GM21526 (cell line): ENCODE measurements at regions not wholly inside any gene's neighbourhood (a gene's known extent, or its start where the extent isn't known, plus 50 kb on each side); places are given as distances from the start of the nearest gene placed in this dataset.

ENCODE experiments used
- ATAC-seq: cut with Tn5 transposase; IDR thresholded peaks from one replicate; pipeline ENCODE4 v1.9.1; 2021; ENCODE audit warnings: moderate library complexity; ENCODE audit not compliant: unreplicated experiment, low FRiP score

DNA sequence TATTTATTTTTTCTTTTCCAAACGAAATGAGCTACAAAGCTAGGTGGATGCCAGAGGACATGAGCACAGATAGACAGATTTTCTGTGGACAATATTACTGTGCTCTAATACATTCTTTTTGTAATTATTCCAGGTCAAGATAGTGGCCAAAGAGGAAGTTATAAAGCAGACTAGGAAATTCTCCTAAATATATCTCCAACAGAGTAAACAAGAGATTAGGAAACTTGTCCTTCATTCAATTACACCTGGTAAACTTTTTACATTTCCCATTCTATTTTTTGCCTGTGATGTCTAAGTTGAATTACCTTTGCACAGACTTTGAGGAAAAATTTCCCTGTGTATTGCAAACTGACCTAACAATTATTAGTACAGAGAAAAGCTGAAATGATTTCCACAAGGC lies 905.5 kb upstream of the PCDH20 start:
- ATAC-seq = no peak

DNA sequence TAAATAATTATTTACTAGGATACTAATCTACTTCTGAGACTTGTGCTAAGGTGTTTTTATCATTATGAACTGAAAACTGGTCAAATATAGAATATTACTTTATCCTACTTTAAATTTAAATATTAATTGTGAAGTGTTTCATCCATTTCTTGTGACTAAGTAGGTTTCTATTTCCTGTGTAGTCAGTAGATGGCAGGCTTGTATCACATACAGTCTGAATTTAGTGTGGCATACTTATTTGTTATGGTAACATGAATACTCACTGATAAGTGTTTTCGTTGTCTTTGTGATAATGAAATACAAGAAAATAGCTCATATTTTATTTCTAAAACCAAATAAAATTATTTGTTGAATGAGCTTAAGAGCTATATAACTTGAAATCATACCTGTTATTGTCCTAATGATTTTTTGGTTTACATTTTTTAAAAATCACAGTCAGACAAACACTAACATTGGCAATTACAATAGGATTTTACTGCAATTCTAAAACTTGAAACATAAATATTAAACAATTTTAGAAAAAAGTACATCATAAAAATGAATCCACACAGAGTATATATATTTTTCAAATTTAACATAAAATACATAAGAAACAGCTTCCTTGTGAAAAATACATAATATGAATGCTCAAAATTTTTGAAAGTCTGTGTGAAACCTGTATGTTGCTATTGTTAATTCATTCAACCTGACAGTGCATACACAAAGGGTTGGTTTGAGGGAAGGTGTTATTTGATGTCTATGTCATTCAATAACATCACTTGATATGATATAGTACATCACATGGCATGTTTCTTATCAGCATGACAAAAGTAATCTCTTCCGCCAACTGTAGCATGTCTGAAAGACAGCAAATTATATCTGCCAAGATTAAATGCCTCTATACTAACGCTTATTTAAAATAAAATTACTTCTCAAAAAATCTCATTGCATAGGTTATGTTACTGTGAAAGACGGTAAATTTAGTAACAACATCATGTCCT lies 904.8 kb upstream of the PCDH20 start:
- ATAC-seq = no peak

DNA sequence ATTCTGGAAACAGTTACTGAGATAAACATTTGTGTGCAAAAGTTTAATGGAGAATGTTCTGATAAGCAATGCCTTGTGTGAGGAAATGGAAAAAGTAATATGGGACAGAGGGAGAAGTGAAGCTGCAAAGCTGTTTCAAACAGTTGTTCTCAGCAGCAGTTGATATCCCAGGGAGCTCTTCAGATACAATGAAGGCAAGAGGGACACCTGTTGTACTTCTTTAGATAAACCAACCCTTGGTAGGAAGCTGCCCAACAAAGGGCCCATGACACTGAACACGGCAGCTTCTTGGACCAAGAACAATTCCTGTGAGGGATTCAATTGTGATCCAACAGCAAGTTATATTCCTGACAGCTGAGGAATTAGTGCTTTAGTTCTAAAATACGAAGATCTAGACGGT lies 894.3 kb upstream of the PCDH20 start:
- ATAC-seq = no peak

DNA sequence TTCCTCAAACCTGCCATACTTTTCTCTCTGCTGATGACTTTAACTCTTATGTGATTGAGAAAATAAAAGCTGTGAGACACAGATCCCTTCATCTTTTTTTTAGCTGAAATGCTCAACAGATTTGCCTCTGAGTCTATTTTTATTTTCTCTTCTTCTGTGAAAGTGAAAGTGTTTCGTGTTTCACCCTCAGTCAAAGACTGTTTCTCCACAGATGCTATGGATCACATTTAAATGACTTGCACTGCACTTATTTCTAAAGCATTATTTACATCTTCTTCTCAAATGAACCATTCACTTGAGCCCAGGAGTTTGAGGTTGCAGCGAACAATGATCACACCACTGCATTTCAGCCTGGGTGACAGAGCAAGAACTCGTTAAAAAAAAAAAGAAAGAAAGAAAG lies 890.1 kb upstream of the PCDH20 start:
- peak; percentile 91 for ATAC-seq

DNA sequence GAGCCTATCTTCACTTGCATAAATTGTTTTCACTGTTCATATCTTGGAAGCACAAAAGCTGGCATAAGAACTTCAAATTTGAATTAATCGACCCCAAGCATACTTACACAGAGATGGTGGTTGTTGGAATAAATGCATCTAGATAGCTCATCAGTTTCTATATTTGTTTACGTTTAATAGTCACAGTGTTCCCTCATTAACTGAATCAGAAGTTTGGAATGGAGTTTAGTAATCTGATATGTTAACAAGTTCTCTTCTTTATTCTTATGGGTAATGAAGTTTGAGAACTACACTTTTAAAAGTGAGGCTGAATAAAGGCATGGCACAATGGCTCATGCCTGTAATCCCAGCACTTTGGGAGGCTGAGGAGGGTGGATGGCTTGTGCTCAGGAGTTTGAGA lies 886.7 kb upstream of the PCDH20 start:
- ATAC-seq = no peak

DNA sequence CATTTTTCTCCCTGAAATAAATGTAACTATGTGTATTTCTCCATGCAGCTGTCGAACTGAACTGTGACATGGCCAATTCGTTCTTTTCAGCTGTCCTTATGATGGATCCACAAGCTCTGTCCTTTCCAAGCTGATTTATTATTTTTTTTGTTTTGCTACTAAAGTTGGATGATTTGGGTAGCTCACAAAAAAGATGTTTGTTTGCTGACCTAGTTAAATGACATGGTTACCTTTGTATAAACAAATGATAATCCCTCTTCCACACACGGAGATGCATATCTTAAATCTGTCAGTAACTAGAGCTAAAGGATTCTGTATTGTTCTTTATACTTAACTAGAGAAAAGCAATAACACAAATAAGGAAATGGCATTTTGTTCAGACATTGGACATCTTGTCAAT lies 884.3 kb upstream of the PCDH20 start:
- ATAC-seq = no peak

DNA sequence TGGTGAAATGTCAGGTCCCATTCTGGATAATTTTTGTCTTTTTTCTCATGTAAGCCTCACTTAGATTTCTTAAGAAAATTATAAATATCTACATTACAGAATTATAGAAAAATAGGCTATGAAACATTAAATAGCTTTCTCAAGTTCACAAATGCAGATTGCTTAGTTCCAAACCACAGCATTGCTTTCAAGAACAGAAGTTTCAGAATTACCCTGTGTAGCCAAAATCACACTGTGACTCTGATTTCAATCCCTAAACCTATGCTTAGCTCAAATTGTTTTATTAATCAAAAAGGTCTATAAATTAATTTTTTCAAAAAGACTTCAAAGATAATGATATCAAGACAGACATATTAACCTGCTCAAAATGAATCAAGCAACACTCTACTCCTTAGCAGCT lies 881.2 kb upstream of the PCDH20 start:
- no peak for ATAC-seq

DNA sequence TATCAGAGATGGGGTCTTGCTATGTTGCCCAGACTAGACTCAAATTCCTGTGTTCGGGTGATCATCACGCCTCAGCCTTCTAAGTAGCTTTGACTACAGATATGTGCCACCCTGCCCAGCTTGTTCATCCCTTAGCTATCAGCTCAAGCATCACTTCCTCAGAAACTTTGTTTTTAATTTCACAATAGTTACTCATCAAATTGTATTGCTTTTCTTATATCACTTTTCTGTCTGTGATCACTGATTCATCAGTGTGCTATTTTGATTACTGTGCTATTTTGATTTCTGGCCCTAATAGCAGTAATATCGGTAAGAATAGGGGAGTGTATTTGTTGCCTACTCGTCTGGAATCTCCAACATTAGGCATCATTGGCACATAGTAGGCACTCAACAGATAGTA lies 878.6 kb upstream of the PCDH20 start:
- ATAC-seq = no peak

DNA sequence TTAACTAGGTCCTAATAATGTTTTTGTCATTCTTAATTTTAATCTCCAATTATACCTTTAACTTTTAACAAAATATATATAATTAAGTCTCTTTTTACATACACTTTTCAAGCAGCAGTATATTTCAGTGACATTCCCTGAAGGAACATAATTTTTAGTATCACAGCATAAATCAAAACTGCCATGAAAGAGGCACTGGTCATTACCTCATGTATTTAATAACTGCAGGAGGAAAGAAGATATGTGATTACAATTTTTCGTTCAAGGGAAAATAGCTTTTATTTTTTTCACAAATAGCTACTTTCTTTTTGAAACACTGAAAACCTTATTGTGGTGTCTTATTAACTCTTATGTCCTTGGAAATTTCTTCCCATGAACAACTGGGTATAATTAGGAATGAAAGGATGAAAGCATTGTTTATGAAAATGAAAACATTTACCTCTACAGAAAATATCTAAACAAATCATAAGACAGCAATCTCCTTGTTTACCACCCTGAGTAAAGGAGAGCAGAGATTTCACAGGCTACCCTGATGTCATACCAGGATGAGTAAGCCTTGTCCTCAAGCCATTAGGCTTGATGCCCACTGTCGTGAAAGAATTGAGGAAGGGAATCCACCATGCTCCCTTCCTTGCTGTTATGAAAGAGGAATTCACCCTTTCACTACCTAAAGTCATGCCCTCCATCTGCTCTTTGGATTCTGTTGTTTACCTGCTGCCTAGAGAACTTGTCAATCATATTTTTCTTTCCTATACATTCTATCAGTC lies 877.2 kb upstream of the PCDH20 start:
- no peak for ATAC-seq

DNA sequence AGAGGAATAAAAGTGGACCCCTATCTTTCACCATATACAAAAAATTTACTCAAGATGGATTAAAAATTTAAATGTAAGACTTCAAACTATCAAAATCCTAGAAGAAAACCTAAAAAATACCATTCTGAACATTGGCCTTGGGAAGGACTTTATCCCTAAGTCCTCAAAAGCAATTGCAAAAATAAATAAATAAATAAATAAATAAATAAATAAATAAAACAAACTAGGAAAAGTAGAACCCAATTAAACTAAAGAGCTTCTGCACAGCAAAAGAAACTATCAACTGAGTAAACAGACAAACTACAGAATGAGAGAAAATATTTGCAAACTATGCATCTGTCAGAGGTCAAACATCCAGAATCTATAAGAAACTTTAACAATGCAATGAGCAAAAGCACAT lies 874.9 kb upstream of the PCDH20 start:
- ATAC-seq = no peak

DNA sequence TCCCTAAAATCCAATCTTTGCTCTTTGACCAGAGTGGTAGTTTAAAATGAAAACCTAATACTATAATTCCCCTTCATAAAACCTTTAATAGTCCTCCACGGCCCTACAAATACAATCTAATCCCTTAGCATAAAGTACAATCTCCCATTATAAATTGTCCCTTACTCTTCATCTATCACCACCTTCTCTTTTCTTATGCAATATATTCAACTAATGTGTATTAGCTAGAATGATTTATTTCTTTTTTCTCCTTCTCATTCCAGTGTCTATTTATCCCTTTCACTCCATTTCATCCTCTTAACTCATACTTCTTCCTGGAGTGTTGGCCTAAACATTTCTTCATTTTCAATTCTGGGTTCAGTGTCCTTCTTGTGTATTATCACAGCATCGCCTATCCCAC lies 872.1 kb upstream of the PCDH20 start:
- ATAC-seq = no peak

DNA sequence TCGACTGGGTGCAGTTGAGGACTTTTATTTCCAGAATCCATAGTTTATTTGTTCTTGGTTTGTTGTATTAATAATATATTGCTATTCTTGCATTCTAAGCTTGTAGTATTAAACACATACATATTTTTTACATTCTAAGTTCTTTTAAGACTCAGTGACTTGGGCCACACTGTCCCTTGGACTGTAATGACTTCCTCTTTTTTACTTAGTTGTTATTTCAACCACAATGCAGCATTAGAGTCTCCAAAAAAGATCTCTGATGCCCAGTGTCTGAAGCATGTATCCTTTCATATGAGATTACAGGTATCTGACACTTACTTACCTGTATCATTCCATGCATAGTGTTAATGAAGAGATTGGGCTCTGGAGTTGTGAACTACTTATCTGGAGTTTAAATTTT lies 864.9 kb upstream of the PCDH20 start:
- no peak for ATAC-seq

DNA sequence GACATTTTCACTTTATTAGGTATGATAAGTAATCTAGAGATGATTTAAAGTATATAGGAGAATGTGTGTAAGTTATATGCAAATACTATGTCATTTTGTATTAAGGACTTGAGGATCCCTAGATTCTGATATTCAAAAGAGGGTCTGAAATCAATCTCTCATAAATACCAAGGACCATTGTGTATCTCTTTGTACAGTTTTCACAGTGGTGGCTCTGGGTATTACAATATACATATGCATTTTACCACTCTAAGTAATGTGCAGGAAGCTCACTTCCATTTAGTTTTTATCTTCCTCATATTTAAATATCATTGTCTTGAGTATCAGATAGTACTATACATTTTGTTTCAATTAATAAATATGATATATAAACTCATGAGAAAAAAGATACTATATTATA lies 862.6 kb upstream of the PCDH20 start:
- no peak for ATAC-seq

DNA sequence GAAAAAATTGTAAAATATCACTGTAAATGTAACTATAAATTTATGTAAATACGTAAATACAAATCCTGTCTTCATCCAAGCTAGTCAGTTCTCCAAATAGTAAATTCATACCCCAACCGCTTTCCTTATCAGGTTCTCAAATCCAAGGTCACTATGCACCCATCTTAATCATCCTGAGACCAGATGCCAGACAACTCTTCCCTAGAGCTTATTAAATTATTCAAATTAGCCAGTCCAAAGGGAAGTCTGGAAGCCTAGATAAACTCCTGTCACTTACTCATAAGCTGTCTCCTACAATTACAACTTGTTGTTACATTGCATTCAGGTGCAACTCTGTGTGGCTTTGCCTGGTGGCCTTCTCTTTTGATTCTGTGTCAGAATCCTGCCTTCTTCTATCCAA lies 836.1 kb upstream of the PCDH20 start:
- ATAC-seq = no peak

DNA sequence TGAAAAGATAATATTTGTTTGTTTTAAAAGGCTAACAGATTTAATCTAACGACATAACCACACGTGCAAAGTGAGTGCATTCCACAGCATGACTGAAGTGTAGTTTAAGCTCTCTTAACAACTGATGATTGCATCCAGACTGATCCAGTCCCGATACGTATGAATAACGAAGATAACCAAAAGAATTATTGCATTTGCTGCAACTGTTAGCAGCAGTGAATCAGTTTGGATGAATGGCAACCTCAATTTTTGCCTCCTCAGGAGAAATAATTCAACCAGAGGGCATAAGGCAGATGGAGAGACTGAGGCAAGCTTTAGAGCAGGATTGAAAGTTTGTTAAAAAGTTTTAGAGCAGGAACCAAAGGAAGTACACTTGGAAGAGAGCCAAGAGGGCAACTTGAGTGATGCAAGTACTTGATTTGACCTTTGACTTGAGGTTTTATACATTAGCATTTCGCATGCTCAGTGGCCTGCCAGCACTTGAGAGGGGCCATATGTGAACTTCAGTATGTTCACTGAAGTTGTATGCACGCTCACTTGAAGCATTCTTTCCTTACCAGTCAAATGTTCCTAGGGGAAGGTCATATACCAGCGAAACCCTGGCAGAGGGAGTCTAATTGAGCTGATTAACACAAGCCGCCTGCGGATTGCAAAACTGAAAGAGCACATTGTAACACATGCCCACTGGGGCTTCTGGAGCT lies 835.0 kb upstream of the PCDH20 start:
- no peak for ATAC-seq

DNA sequence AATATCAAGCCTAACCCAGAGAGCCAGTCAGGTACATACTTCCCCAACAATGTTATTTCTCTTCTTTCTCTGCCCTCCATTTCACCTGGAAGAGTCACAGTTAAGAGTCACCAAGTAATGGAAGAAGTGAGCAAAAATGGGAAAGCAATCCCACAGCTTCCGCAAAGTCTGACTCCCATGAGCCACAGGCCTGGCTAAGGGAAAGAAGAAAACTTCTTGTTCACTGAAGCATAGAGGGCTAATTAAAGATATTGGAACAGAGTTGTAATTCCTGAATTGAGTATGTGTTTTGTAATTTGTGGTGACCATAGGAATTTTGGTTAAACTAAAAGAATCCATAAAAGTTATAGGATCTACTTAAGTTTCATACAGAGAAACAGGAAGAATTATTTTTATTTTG lies 830.9 kb upstream of the PCDH20 start:
- no peak for ATAC-seq

DNA sequence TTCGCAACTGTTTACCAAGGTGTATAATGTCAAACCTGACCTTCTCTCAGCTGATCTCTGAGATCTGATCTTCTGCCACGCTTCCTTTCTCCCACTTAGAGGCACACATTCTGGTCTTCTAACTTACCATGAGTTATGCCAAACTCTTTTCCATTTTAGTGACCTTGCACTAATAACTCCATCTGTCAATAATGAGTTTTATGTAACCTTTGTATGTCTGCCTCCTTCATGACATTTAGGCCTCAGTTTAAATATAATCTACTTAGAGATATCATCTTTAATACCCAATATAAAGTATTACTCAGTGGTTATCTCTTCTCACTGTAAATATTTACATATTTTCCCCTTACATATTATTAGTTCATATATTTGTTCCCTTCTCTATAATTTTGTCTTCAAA lies 827.5 kb upstream of the PCDH20 start:
- ATAC-seq = no peak

DNA sequence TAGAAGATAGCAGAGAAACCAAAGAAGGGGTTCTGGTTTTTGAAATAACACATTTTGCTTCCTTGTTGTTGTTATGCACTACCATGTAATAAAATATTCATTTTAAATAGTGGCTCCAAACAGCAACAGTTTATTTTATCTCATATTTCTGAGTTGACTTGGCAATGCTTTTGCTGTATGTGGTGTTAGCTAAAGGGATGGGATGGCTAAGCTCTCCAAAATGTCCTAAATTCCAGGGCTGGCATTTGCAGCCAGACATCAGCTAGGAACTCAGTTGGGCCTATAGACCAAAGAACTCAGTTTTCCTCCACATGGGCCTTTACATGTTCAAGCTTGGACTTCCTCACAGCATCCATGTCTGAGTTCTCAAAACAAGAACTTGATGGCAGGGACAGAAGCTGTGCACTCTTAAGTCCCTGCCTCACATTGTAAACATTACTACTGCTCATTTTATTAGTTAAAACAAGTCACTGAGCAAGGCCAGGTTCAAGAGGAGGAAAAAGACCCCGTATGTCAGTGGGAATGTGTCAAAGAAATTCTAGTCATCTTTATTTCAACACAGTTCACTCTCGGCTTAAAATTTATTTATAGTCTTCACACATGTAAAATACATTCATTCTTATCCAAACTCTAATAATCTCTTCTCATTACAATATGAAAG lies 819.3 kb upstream of the PCDH20 start:
- no peak for ATAC-seq

DNA sequence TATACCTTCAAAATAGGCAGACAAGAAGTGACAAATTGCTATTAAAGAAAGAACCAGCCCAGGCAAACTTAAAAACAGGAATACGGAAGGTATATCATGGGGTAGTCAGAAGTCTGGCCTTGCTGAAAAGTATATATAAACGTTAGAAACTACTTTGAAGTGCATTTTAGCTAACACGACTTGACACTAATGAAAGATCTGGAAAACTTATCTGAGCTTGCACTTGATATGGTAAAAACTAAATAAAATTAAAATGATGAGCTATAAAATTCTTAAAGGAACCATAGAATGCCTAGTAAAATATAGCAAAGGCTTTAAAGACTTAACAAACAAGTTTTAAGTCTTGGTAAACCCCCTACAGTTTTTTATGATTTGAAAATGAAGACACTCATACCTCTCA lies 795.3 kb upstream of the PCDH20 start:
- ATAC-seq = no peak

DNA sequence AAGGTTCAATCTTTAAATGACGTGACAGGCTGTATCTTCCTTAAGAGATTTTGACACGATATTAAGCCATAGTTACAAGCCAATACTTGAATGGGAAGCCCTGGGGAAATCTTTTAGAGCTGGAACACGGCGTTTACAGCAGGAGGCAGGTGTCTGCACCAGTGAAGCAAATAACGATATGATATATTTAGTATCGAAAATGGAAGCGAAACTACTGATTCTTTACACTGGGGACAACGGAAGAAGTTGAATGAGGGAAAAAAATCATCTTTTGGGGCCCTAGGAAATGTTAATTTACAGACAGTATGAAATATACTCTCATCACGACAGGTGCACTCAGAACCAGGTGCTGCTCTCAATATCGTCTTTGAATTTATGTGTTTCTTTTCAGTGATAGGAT lies 793.9 kb upstream of the PCDH20 start:
- peak; percentile 63 for ATAC-seq

DNA sequence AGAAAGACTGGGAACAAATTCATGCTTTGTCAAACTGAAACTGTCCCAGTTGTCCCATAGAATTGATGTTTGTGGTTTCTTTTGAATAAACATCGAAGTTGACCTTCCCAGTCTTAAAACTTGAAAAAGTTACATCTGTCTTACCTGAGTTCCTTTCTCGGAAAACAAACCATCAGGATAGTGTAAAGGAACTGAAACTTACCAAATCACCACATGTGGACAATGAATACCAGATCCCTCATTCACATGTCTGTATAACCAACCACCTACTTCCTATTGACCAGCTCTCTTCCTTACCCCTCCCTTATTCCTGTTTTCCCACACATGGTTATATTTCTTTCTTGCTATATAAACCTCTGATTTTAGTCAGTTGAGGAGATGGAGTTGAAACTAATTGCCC lies 791.7 kb upstream of the PCDH20 start:
- no peak for ATAC-seq
